GOT3 (cell line): ENCODE measurements at regions not wholly inside any gene's neighbourhood (a gene's known extent, or its start where the extent isn't known, plus 50 kb on each side); places are given as distances from the start of the nearest gene placed in this dataset.
"Not testable (repeated sequence)": the region's sequence is repeated elsewhere in the genome, so short reads cannot be mapped to it uniquely, and the experiment has no call there.

Experiments
- DNase-seq: peaks from one replicate; lab custom pipeline; 2025; ENCODE audit warnings: mixed read lengths; lab: John Stamatoyannopoulos, UW

DNA sequence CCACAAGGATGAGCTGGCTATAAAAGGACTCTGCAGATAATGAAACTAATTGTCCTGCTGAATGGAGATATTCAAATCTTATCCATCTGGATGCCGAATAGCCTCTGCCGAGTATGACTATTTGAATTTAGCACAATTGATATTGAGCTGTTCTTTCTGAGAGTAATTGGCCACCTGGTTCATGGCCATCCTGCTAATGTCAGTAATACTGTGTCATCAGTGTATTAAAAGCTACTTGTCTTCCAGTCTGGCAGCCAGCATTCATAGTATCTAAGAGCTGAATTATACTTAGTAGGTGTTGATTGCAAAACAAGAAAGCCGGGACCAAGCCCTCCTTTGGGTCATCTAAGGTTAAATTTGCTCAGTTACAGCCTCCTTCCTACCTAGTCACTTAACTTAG lies 310.7 kb upstream of the NCAM1 start:
- DNase-seq, result no peak

DNA sequence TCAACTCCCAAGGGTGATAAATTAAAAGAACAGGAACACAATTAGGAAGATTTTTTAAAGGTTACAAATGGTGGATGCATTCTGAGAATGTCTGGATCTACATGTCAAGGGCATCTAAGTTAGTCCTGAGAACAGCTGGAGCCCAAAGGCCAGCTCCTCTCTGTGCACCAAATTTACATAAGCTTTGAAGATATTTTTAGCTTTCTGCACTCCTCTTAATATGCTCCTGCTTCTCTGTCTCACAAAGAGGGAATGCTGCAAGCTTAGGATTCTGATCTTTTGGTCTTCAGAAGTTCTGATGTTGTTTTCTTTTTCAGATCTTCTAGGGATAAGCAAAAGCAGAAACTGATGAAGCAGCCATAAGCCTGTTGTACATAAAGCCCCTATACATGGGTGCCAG lies 309.8 kb upstream of the NCAM1 start:
- no peak for DNase-seq

DNA sequence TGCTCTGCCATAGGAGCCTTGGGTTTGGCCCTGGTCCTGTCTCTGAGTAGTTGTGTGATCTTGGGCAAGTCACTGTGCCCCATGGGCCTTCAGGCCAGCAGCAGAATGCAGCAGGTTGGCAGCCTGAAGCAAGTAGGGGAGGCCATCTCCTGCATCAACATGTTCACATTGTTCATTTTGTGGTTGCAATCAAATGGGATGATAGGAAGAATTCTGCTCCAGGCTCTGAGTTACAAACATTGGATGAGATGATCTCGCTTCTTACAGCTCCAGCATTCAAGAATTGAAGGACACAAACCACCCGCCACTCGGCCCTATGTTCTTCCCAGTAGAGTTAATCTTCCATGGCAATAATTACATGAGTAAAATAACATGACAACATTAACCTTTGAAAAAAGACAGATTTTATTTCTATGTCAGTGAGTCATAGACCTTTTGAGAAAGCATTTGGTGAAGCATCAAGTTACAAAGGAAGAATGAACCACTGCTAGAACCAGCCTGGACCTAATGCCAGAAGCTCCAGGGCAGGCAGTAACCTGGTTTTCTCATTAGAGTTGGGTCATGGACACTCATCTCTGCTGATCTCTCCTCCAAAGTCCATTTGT lies 308.3 kb upstream of the NCAM1 start:
- DNase-seq, result no peak

DNA sequence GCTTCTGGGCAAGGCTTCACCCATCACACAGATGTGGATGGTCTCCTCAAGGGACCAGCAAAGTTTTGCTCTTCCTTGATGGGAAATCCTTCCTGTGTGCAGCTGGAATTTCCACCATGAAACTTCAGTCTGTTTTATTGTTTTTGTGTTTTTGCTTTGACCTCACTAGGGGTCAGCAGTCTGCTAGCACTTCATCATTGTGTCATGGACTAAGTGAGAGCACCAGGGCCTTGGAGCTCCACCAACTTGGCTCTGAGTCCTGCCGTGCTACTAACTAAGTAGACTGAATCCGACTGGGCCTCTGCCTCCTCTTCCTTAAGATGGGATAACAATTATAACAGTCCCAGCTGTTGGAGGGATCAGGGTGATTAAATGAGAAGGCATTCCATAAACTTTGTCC lies 305.8 kb upstream of the NCAM1 start:
- no peak for DNase-seq

DNA sequence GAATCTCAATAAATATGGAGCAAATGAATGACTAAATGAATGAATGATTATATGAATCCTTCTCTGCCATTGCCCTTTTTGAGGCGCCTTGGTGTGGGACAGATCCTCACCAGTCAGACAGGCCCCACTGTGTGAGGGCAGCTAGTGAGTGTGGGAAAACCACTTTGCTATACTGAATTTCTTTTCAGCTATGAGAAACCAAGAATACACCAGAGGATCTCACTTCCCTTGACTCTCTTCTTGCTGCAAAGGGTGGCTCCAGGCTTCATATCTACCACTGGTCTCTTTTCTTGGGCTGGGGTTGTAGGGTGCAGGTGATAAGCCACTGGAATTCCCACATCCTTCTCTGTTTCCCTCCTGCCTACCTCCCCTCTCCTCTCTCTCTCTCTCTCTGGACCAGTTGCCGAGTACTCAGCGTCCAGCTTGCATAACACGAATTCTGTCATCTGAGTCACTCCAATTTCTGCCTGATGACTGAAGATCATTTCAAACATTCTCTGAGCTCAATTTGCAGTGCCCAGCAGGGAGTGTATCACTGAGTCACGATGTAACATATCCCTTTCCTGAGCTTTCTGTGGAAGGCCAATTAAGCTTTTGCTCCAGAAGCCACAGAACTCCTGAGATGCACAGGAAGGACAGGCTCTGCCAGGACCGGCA lies 304.3 kb upstream of the NCAM1 start:
- DNase-seq, result no peak

DNA sequence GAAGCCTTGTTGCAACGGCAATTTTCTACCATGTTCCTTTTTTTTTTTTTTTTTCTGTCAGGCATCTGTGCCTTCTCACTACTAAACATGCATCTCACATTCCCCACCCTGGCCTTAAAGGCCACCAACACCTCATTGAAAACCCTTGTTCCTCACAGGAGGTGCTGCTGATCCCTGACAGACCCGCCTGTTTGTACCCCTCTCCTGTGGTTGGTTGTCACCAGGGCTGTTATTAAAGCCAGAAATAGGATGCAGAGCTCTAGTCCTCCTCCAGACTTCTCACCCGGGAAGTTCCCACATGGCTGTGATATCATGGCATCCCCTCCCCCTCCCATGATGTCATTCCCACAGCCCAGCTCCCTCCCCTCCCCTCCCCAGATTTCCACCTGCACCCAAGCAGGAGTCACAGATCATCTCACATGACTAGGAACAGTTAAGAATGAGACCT lies 302.8 kb upstream of the NCAM1 start:
- DNase-seq, result no peak

DNA sequence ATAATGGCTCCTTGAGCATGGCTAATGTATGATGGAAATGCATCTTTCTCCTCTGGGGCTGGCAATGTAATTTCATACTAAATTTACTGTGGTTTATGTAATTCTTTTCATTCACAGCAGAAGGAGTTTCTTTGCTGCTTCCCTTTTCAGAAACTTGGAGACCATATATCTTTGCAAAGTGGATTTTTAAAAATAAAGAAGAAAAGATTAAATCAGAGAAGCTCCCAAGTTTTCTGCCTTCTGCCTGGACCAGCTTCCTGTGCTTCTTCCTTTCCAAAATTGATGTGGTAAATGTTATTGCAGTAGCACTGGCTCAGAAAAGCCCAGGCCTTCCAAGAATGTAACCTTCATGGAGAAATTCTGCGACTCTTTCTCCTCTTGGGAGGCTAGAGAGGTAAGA lies 300.1 kb upstream of the NCAM1 start:
- no peak for DNase-seq

DNA sequence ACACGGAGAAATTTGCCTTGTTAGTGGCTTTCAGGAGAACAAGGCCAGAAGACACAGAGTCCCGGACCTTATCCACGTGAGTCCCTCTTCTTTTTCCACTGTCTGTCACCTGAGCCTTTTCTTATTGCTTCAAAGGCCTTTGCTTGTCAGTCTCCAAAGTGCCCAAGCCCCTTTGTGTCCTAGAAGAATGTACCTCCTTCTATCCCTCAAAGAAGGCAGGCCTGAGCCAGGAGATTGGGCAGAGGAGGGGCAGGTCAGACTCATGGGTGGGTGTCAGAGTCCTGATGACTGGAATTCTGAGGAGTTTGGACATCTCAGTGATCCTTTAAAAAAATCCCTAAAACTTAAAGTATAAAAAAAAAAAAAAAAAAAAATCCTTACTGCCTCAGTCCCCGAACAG lies 299.6 kb upstream of the NCAM1 start:
- no peak for DNase-seq

DNA sequence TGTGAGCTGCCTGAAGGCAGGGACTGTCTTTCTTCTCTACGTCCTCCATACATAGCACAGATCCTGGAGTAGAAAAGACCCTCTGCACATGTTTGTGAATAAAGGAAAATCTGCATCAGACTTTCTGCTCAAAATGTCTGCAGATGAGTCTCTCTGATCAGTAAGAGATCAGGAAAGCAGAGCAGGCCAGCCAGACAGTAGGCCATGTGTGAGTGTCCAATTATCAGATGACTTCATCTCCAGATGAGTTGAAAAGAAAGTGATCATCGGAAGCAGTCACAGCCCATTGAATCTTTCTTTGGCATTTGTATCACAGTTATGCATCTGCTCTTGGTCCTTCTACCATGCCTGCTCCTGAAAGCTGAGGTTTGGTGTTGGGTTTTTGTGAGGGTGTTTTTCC lies 298.7 kb upstream of the NCAM1 start:
- no peak for DNase-seq

DNA sequence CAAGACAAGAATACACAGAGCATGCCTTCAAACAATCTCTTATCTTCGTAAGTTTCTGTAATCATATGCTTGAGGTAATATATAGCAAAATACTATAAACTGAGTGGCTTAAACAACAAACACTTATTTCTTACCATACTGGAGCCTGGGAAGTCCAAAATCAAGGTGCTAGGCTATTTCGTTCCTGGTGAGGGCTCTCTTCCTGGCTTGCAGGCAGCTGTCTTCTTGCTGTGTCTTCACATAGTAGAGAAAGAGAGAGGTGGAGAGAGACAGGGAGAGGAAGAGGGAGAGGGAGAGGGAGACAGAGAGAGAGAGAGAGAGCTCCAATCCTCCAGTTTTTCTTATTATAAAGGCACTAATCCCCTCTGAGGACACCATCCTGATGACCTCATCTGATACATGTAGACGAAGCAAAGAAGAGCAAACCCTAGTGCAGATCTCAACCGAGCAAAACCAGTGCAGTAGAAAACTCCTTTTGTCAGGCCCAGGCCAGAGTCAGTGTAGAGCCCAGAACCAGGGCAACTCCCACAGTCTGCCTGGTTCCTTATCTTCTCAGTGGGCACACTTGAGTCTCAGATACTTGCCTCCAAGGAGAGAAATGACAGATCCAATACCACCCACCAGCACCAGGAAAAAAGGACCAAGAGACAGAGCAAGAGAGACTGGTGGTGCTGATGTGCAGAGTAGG lies 297.1 kb upstream of the NCAM1 start:
- DNase-seq, result no peak

DNA sequence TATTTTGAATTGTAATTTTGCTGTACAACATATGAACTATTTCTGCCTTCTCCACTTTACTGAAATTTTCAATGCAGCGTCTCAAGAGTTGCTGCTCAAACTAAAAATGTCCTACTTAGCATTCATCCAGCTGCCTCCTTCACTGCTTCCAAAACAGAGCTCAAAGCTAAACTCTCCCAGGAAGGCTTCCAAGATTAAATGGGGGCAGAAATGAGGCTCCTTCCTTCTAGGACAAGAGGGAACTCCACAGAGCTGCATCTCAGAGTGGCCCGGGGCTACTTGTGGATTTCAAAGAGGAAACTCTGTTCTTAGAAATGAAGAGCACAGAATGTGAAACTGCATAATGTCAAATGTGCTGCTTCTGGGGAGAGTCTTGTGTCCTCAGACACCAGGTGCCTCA lies 295.9 kb upstream of the NCAM1 start:
- DNase-seq, result no peak

DNA sequence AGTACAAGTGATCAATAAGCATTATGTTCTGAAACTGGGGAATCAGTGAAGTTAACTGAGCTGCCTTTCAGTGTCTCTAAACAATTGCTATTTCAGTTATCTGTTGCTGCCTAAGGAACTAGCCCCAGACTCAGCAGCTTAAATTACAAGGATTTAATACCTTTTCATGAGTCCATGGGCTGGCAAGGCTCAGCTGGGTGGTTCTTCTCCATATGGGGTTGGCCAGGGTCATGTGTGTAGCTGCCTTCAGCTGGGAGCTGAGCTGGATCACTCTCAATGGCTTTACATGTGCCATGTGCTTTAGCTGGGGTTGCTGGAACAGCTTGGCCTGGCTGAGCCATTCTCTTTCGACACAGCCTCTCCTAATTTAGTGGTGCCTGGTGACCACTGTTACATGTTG lies 295.0 kb upstream of the NCAM1 start:
- no peak for DNase-seq

DNA sequence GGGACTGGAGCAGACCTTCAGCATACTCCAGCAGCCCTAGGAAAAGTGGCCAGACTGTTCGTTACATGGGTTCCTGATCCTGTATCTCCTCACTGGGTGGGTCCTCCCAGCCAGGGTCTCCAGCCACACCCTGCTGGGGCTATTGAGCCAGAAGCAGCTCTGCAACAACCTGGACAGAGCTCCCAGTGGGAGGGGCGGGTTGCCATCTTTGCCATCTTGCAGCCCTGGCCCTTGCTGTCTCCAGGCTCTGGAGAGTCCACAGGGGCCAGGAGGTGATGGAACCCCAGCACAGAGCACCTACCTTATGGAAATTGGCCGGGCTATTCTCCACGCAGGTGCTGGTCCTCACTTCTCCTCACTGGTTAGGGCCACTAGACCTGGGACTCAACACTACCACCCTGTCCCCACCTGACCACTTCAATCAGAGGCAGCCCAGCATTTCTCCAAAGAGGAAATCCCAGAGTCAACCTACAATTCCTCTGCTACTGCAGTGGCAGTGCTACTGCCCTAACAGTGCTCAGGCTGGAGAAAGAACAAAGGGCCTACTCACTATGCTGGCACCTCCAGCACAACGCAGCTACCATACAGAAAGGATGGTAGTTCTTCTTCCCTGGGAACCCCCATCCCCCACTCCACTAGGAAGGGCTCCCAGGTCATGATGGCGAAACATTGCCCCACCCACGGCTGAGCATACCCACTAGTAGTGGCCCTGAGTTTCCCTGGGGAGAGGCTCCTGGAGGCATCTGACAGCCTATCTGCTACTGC lies 290.2 kb upstream of the NCAM1 start:
- DNase-seq, result no peak

DNA sequence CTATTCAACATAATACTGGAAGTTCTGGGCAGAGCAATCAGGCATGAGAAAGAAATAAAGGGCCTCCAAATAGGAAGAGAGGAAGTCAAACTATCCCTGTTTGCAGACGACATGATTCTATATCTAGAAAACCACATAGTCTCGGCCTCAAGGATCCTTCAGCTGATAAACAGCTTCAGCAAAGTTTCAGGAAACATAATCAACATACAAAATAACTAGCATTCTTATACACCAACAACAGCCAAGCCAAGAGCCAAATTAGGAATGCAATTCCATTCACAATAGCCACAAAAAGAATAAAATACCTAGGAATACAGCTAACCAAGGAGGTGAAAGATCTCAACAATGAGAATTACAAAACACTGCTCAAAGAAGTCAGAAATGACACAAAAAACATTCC lies 287.8 kb upstream of the NCAM1 start:
- DNase-seq, result not testable (repeated sequence)

DNA sequence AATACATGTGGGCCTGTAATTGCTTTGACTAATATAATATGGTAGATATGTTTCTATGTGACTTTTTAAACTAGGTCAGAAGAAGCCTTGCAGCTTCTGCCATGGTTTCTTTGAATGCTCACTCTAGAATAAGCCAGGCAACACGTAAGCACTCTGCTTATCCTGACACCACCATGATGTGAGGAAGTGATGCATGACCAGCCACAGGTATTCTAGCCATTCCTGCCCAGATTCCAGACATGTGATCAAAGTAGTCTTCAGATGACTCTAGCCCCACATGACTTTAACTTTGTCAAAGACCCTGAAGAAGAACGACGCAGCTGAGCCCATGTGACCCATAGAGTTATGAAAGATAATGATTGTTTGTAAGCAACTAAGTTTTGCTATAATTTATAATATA lies 276.1 kb upstream of the NCAM1 start:
- no peak for DNase-seq

DNA sequence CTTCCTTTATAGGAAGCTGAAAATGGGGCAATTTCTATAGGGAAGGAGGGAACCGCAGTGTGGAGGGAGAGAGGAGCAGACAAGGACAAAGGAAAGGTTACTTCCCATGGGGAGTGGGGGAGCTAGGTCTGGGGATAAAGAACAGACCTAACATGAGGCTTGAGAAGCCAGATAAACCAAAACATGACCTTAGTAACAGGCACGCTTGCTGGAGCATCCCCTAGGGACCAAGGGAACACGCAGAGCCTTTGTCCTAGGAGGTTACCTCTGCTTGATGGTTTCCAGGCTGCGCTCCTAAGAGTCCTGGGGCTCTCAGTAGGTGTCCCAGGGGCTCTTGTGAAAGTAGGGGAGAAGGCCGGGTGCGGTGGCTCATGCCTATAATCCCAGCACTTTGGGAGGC lies 271.4 kb upstream of the NCAM1 start:
- no peak for DNase-seq

DNA sequence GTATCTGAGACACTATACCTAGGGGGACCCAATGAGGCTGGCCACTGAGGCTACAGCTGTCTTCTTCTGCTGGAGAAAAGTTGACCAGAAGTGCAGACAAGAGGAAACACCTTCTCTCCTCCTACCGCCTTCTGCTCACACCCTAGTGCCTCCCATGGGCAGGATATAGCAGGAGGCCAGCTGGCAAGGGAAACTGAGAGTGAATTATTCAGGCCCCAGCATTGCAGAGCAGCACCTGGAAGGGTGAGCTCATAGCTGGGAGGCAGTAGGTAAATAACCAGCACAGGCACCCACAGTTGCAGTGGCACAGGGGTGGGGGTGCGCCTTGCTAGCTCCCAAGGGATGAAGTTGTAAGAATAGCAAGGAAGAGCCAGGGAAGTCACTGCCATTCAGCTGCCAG lies 267.4 kb upstream of the NCAM1 start:
- DNase-seq, result no peak

DNA sequence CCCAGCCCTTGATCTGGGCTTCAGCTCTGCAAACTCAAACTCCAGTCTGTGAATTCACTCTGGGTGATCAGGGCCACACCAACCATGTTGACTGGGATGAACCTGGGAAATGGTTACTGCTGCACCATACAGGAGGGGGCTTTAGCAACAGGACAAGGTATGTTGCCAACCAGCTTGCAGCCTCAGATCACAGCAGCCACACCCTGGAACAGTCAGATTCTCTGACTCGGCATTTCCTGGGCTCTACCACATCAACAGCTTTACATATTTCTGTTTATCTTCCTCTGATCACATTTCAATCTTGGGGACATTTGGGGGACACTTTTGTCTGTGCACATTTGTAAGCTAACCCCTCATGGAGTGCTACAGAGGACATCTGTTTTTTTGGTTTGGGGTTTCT lies 267.0 kb upstream of the NCAM1 start:
- DNase-seq, result no peak

DNA sequence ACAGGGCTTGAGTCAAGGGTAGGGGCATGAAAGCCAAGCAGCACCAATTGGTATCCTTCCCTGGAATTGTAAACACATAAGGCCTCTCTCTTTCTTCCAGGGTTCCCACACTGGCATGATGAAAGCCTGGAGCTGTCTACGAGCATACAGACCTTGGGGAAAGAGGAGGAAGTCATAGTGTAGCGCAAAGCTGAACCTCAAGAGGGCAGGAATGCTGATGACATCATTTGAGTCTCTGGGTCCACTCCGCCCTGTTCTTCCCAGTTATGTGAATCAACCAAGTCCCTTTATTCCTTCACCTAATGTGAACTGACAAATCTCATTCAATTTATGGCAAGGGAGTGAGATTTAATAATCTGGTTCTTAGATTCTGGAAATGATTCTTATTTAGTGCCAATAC lies 266.4 kb upstream of the NCAM1 start:
- DNase-seq, result no peak

DNA sequence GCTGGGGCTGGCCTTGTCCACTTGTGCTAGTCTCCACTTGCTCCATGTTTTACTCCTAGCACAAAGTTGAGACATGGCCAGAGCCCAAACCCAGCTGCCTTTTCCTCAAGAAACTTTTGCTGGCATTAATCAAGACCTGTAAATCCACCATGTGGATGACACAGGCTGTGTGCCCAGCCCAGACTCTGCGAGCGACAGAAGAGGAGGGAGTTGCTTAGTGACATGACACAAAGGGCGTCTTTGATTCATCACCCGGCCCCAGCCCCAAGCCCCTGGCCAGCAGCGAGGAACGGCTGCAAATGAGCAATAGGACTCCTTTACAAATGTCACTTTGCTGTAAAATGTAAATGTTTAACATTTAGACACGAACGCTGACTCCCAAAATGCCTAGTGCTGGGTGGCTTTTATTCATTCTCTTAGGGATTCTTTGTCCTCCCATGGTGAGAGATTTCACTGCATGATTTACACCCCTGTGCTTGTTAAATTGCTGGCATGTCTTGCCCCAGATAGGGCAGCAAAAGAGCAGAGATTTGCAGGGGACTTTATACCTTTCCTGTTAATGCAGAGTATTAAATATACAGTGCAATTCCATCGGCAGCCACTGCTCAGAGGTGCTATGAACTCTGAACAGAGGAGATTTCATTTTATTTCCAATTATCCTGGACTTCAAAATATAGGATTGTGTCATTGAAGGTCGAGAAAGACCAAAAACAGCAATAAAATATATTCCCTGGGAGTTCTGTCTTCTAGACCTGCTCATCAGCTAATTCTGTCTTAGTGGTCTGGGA lies 263.6 kb upstream of the NCAM1 start:
- no peak for DNase-seq

DNA sequence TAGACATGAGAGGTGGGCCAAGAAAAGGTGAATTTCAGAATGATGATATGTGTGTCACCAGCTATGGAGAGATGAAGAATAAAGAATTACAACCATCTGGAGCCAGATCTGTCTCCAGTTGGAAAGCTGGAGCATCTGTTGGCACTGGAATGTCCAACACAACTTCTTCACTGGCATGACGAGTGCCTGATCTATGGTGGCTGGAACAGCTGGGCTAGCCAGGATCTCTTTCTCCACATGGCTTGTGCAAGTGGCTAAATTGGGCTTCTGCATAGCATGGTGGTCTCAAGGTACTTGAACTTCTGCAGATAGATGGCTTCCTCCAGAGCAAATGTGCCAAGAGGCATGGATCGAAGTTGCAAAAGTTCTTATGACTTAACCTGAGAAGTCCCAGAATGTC lies 256.1 kb upstream of the NCAM1 start:
- DNase-seq, result no peak

DNA sequence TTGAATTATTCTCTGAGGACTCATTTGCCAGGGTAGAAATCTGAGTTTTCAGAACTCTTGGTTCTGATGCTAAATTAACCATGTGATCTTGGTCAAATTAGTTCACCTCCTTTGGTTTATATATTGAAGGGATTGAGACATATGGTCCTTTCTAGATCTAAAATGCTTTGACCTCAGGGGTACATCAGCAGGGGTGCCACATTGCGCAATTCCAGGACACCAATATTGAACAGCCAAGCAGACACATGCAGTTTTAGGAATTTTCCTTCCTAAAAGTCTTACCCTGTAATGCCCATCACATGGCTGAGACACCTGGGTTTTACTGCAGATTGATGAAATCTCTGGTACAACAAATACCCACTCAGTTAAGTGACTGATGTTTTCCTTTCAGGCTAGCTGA lies 254.4 kb upstream of the NCAM1 start:
- no peak for DNase-seq
